Upper lobe of left lung (tissue), 4 donors: ENCODE measurements at regions not wholly inside any gene's neighbourhood (a gene's known extent, or its start where the extent isn't known, plus 50 kb on each side); places are given as distances from the start of the nearest gene placed in this dataset.

Source experiments
- CTCF ChIP-seq, 6 experiments: fragments of 450-650 bp in 4 of 6; fragments of 200-600 bp in 2 of 6; sonication (generic) in 2 of 6; IDR thresholded peaks; one replicate each; pipeline ENCODE4 v1.5.1; 2016 to 2019; ENCODE audit warnings: antibody characterized with exemption in 6 of 6
- EP300 ChIP-seq, 4 donors: sonication (generic); formaldehyde crosslinking; IDR thresholded peaks; one replicate each; pipeline ENCODE4 v1.5.1; 2017; ENCODE audit warnings: antibody characterized with exemption in 4 of 4, control low read depth in 2 of 4
- POLR2A ChIP-seq, 4 donors: fragments of 450-650 bp; IDR thresholded peaks; one replicate each; pipeline ENCODE4 v1.5.1; 2016 to 2017; ENCODE audit warnings: antibody characterized with exemption in 4 of 4, mild to moderate bottlenecking in 2 of 4
- POLR2AphosphoS5 ChIP-seq, 2 donors: sonication (generic); formaldehyde crosslinking; IDR thresholded peaks; one replicate each; pipeline ENCODE4 v1.5.1; 2017; ENCODE audit warnings: antibody characterized with exemption in 2 of 2

GRCh38 chr22:48883211-48883960 is 944.3 kb downstream of the BRD1 start:
- no peak for TF ChIP-seq CTCF (IDR thresholded peaks at IDR 0.05)
- no peak for TF ChIP-seq POLR2A (IDR thresholded peaks at IDR 0.05)
- TF ChIP-seq POLR2AphosphoS5 (IDR thresholded peaks at IDR 0.05), result no peak
- TF ChIP-seq EP300 (IDR thresholded peaks at IDR 0.05), result no peak
